NT2/D1 (cell line): ENCODE measurements at regions not wholly inside any gene's neighbourhood (a gene's known extent, or its start where the extent isn't known, plus 50 kb on each side); places are given as distances from the start of the nearest gene placed in this dataset.

Source experiments
- SUZ12 ChIP-seq: IDR thresholded peaks from 2 replicates; pipeline ENCODE4 v1.6.1; 2011; ENCODE audit not compliant: insufficient read length, insufficient read depth; ENCODE audit errors: extremely low read depth
- ZNF274 ChIP-seq: IDR thresholded peaks from 2 replicates; pipeline ENCODE4 v1.6.1; 2011; ENCODE audit warnings: mild to moderate bottlenecking, low read depth, low read length

GRCh38 chr9:86788456-86788855 is 158.8 kb downstream of the GAS1 start:
- TF ChIP-seq SUZ12 (no peak), ZNF274 (no peak)
